ENCODE measurements at regions not wholly inside any gene's neighbourhood (a gene's known extent, or its start where the extent isn't known, plus 50 kb on each side); places are given as distances from the start of the nearest gene placed in this dataset.

DNA sequence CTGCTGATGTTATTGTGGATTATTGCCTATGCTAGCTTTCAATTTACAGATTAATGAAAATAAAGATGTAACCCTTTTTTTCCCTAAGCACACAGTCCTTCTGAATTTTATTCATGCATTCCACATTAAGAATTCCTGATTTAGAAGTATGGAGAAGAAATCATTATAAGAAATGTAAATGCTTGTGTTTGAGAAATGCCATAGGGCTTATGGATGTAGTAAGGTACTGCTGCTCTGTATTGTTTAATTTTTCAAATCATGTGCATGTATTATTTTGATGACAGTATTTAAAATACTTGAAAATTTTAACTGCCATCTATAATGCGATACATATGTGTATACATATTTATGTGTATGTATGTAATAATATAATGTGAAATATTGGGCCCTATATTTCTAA is 167.1 kb upstream of the SOX5 start:
- Histone ChIP-seq H2AFZ (ENCODE audit: low read depth, low read length) (no peak overlapping the region), H3K9ac (replicated peaks; ENCODE audit: extremely low read depth, insufficient read depth, low read length) (no peak overlapping the region), H3K9me3 (replicated peaks; ENCODE audit: control insufficient read depth, insufficient read depth, low read length) (no peaks in the 10 kb centered on the region), H3K27ac (ENCODE audit: insufficient read depth, low read depth, low read length) (no peak overlapping the region), H3K4me1 (ENCODE audit: control insufficient read depth, extremely low read depth, insufficient read depth, low read length) (peaks cover 5% of the 10 kb centered on the region), H3K79me2 (ENCODE audit: control insufficient read depth, insufficient read depth, low read length) (no peaks in the 10 kb centered on the region), H3K27me3 (ENCODE audit: control insufficient read depth in 2 of 2, insufficient read depth in 2 of 2, low read length in 2 of 2) (no peaks in the 10 kb centered on the region), H4K20me1 (replicated peaks; ENCODE audit: control insufficient read depth, extremely low read depth, insufficient read depth, low read length) (no peaks in the 10 kb centered on the region), H3K4me2 (ENCODE audit: insufficient read depth, low read length) (no peak overlapping the region), H3K9me1 (replicated peaks; ENCODE audit: control insufficient read depth, extremely low read depth, insufficient read depth, low read length) (no peaks in the 10 kb centered on the region), H3K4me3 (replicated peaks in 1 of 3; ENCODE audit: insufficient read depth in 1 of 3, low read depth in 1 of 3, low read length in 3 of 3) (no peak overlapping the region), H3K36me3 (ENCODE audit: control insufficient read depth in 2 of 2, extremely low read depth in 1 of 2, insufficient read depth in 2 of 2, low read length in 2 of 2) (no peaks in the 10 kb centered on the region)
- ChIA-PET CTCF (no interaction called here), POLR2A (no interaction called here)
- no TSS peak for BruUV-seq (replicated peaks)
- intact Hi-C loops (cut with micrococcal nuclease) (no loop called here), dilution Hi-C loops (cut with MboI; ENCODE audit: extremely low pct_ligation_motif_present, low sequenced_read_pairs) (no loop called here)
- TF ChIP-seq POLR2AphosphoS5 (IDR thresholded peaks at IDR 0.05; ENCODE audit: insufficient read depth, low read depth, low read length), result no peak
- TF ChIP-seq MYC (IDR thresholded peaks at IDR 0.05; ENCODE audit: low read depth, low read length), result no peak
- no peak for TF ChIP-seq EZH2 (IDR thresholded peaks at IDR 0.05; ENCODE audit: borderline replicate concordance, low read depth, low read length, severe bottlenecking)
- TF ChIP-seq POLR2A (IDR thresholded peaks at IDR 0.05; ENCODE audit: low read depth, low read length), result no peak
- TF ChIP-seq, protein P1, sequence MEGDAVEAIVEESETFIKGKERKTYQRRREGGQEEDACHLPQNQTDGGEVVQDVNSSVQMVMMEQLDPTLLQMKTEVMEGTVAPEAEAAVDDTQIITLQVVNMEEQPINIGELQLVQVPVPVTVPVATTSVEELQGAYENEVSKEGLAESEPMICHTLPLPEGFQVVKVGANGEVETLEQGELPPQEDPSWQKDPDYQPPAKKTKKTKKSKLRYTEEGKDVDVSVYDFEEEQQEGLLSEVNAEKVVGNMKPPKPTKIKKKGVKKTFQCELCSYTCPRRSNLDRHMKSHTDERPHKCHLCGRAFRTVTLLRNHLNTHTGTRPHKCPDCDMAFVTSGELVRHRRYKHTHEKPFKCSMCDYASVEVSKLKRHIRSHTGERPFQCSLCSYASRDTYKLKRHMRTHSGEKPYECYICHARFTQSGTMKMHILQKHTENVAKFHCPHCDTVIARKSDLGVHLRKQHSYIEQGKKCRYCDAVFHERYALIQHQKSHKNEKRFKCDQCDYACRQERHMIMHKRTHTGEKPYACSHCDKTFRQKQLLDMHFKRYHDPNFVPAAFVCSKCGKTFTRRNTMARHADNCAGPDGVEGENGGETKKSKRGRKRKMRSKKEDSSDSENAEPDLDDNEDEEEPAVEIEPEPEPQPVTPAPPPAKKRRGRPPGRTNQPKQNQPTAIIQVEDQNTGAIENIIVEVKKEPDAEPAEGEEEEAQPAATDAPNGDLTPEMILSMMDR (IDR thresholded peaks at IDR 0.05; ENCODE audit: extremely low read depth in 1 of 2, insufficient read depth in 1 of 2, low read depth in 1 of 2, low read length in 2 of 2), result no peak
- no peak for TF ChIP-seq JUN (IDR thresholded peaks at IDR 0.05; ENCODE audit: borderline replicate concordance, insufficient read depth, insufficient read length, low read depth)
- no peak for TF ChIP-seq GATA2 (IDR thresholded peaks at IDR 0.05; ENCODE audit: insufficient read depth, insufficient read length, low read depth, low read length)
- TF ChIP-seq, protein P2, sequence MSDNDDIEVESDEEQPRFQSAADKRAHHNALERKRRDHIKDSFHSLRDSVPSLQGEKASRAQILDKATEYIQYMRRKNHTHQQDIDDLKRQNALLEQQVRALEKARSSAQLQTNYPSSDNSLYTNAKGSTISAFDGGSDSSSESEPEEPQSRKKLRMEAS (IDR thresholded peaks at IDR 0.05; ENCODE audit: insufficient read depth, insufficient read length), result no peak
- TF ChIP-seq FOS (IDR thresholded peaks at IDR 0.05; ENCODE audit: borderline replicate concordance, insufficient read depth, low read length), result no peak
- DNase-seq (ENCODE audit: low read depth, low spot score) (no peak), FAIRE-seq (no peak)
